ENCODE measurements at regions not wholly inside any gene's neighbourhood (a gene's known extent, or its start where the extent isn't known, plus 50 kb on each side); places are given as distances from the start of the nearest gene placed in this dataset.

DNA sequence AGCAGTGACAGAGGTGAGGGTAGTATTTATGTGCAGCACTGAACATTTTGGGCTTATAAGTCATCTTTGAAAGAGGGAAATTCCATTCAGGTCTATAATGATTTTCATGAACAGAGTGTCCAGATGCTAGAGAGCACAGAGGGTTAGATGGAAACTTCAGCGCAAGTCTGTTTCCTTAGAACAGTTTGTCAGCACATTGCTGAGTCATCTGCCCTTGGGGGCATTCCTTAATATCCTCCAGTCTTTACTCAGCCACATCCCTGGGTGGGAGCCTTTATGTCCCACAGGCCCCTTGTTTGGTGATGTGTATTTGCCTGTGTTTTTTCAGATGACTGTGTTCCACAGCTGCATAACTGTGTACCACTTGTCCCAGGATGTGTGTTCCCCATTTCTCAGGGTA is 138.5 kb upstream of the S1PR3 start:
- DNase-seq = no peak
- Mint-ChIP-seq H3K27me3 (peaks cover 52% of the 10 kb centered on the region), H3K9me3 (peaks cover 13% of the 10 kb centered on the region), H3K4me3 (no peak overlapping the region), H3K36me3 (ENCODE audit: low read depth) (no peaks in the 10 kb centered on the region), H3K4me1 (ENCODE audit: low read depth) (no peaks in the 10 kb centered on the region), H3K27ac (no peak overlapping the region)
- no peak for ATAC-seq
- intact Hi-C loops (cut with micrococcal nuclease) = no loop called here
- TF ChIP-seq, protein P1, sequence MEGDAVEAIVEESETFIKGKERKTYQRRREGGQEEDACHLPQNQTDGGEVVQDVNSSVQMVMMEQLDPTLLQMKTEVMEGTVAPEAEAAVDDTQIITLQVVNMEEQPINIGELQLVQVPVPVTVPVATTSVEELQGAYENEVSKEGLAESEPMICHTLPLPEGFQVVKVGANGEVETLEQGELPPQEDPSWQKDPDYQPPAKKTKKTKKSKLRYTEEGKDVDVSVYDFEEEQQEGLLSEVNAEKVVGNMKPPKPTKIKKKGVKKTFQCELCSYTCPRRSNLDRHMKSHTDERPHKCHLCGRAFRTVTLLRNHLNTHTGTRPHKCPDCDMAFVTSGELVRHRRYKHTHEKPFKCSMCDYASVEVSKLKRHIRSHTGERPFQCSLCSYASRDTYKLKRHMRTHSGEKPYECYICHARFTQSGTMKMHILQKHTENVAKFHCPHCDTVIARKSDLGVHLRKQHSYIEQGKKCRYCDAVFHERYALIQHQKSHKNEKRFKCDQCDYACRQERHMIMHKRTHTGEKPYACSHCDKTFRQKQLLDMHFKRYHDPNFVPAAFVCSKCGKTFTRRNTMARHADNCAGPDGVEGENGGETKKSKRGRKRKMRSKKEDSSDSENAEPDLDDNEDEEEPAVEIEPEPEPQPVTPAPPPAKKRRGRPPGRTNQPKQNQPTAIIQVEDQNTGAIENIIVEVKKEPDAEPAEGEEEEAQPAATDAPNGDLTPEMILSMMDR (IDR thresholded peaks at IDR 0.05) = no peak
- ChIA-PET CTCF (no interaction called here), POLR2A (no interaction called here)

DNA sequence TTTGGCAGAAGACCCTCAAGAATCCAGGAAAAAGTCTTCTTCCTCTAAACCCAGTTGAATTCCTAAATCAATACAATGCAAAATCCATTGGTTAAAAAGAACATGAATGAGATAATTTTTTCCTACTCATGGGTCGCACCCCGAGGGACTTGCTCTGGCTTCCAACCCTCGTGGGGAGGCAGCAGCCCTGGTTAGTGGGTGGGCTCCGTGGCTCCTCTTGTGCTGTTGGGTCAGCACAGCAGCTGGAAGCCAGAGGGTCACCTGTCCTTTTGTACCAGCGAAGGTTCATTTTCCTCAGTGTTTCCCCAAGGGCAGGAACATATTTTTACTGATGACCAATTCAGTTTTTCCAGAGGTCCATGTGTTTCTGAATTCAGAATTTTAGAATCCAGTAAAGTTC is 120.6 kb upstream of the S1PR3 start:
- no peak for ATAC-seq
- Mint-ChIP-seq H3K4me1 (ENCODE audit: low read depth) (peaks cover 3% of the 10 kb centered on the region), H3K9me3 (peaks cover 9% of the 10 kb centered on the region), H3K4me3 (no peak overlapping the region), H3K36me3 (ENCODE audit: low read depth) (no peaks in the 10 kb centered on the region), H3K27me3 (peaks cover 17% of the 10 kb centered on the region), H3K27ac (no peak overlapping the region)
- ChIA-PET CTCF (no interaction called here), POLR2A (no interaction called here)
- DNase-seq = no peak
- intact Hi-C loops (cut with micrococcal nuclease) = no loop called here
- TF ChIP-seq, protein P1 (IDR thresholded peaks at IDR 0.05) = no peak

DNA sequence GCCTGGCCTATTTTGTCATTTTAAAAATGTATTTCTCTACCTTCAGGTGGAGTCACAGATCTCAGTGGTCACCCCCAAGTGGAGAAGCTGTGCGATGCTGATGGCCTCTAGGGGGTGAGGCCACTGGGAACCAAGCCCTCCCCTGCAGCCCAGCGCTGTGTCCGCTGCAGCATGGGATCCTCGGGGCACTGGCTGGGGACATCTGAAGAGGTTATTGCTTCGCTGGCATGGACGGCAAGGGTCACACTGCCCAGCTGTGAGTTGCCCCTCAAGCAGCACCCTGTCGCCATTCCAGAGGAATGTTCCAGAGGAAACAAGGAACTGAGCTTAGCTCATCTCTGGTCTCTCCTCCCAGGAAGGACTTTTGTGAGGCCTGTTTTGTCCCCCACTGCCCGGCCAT is 119.6 kb upstream of the S1PR3 start:
- Mint-ChIP-seq H3K4me1 (ENCODE audit: low read depth) (peaks cover 3% of the 10 kb centered on the region), H3K36me3 (ENCODE audit: low read depth) (no peaks in the 10 kb centered on the region), H3K4me3 (no peak overlapping the region), H3K9me3 (peaks cover 9% of the 10 kb centered on the region), H3K27me3 (peaks cover 17% of the 10 kb centered on the region), H3K27ac (no peak overlapping the region)
- ChIA-PET POLR2A (no interaction called here), CTCF (no interaction called here)
- intact Hi-C loops (cut with micrococcal nuclease) = no loop called here
- TF ChIP-seq, protein P1 (IDR thresholded peaks at IDR 0.05) = no peak
- DNase-seq = no peak
- ATAC-seq = no peak

DNA sequence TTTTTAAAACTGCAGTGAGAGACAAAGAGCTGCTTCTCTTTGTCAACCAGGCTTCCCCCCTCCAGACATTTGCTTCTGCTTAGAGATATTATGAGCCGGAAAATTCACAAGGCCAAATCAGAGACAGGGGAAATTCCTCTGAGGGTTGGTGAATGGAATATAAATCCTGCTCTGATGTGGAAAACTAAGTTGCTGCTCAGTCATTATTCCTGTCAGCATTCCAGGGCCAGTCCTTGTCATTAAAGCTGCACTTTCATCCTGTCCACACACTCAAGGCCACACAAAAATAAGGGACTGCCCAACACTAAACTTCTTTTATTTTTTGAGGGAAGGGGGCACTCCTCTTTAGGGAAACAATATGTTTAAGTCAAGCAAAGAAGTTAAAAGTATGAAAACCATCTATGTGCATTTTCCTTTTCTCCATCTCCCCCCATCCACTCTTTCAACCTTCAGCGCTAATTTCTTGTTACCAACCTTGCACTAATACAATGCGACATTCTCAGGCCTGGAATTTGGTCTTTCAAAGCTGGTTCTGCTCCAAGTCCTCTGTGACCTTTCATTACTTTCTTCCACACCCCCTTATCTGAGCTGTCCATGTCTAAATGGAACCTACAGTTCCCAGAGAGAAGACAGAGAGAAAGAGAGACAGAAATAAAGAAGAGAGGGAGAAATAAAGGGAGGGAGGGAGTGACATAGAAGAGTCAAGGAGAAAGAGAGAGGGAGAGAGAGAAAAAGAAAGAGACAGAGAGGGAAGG is 118.9 kb upstream of the S1PR3 start:
- ChIA-PET CTCF (no interaction called here), POLR2A (no interaction called here)
- peaks cover 9% of the 10 kb centered on the region for H3K9me3 Mint-ChIP-seq
- DNase-seq = no peak
- intact Hi-C loops (cut with micrococcal nuclease) = no loop called here
- H3K27ac Mint-ChIP-seq = no peak overlapping the region
- TF ChIP-seq, protein P1 (IDR thresholded peaks at IDR 0.05) = no peak
- no peaks in the 10 kb centered on the region for H3K36me3 Mint-ChIP-seq (ENCODE audit: low read depth)
- H3K27me3 Mint-ChIP-seq = peaks cover 15% of the 10 kb centered on the region
- no peak overlapping the region for H3K4me3 Mint-ChIP-seq
- no peak for ATAC-seq
- peaks cover 3% of the 10 kb centered on the region for H3K4me1 Mint-ChIP-seq (ENCODE audit: low read depth)

DNA sequence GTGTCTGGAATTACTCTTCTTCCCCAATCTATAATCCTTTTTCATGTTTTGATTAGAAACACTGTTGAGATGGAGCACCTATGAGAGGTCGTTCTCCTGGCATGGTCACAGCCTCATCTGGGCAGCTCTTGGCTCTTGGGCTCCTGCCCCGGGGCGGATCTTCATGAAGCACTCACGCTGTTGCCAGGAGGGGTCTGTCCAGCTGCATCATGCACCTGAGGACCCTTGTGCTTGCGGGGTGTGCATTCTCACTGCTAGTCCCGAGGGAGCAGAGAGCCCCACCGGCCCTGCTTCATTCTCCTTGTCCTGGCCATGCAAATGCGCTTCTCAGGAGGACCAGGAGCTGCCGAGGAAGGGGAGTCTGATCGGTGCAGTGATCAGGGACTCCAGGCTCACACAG is 117.6 kb upstream of the S1PR3 start:
- TF ChIP-seq, protein P1 (IDR thresholded peaks at IDR 0.05) = no peak
- no peak for ATAC-seq
- Mint-ChIP-seq H3K27me3 (peaks cover 15% of the 10 kb centered on the region), H3K27ac (no peak overlapping the region), H3K4me3 (no peak overlapping the region), H3K9me3 (peaks cover 8% of the 10 kb centered on the region), H3K4me1 (ENCODE audit: low read depth) (peaks cover 3% of the 10 kb centered on the region), H3K36me3 (ENCODE audit: low read depth) (no peaks in the 10 kb centered on the region)
- intact Hi-C loops (cut with micrococcal nuclease) = no loop called here
- CTCF ChIA-PET = no interaction called here
- no peak for DNase-seq
- POLR2A ChIA-PET = no interaction called here

All from activated CD8-positive, alpha-beta T cell treated with anti-CD3 and anti-CD28 coated beads for 36 hours (primary cell).